Skin epidermis (tissue), 12 donors: ENCODE measurements at regions not wholly inside any gene's neighbourhood (a gene's known extent, or its start where the extent isn't known, plus 50 kb on each side); places are given as distances from the start of the nearest gene placed in this dataset.
"Not testable (repeated sequence)": the region's sequence is repeated elsewhere in the genome, so short reads cannot be mapped to it uniquely, and the experiment has no call there.

Source experiments
- H3K27ac ChIP-seq, 21 experiments: fragments of 200-600 bp; sonication (generic) in 11 of 21; one replicate each; pipeline ENCODE4 v1.5.0; 2020; ENCODE audit warnings: mild to moderate bottlenecking in 3 of 21, inconsistent platforms in 2 of 21, moderate library complexity in 2 of 21
- H3K4me3 ChIP-seq, 7 experiments: fragments of 200-600 bp; sonication (generic) in 2 of 7; one replicate each; pipeline ENCODE4 v1.5.0; 2020; ENCODE audit warnings: inconsistent platforms in 2 of 7, mild to moderate bottlenecking in 2 of 7, moderate library complexity in 1 of 7

GRCh38 chr3:36175113-36175812 lies 205.0 kb upstream of the STAC start:
- H3K4me3 ChIP-seq: no peak overlapping the region
- H3K27ac ChIP-seq: no peak overlapping the region

- Histone ChIP-seq H3K27ac (no peak overlapping the region), H3K4me3 (no peak overlapping the region)
Measured at GRCh38 chr3:36175916-36176461, 204.3 kb upstream of the STAC start.

GRCh38 chr3:36178018-36178417 lies 202.3 kb upstream of the STAC start:
- Histone ChIP-seq H3K4me3 (no peak overlapping the region), H3K27ac (no peak overlapping the region)

GRCh38 chr3:36182024-36182423 lies 198.3 kb upstream of the STAC start:
- H3K4me3 ChIP-seq: no peak overlapping the region
- H3K27ac ChIP-seq: no peak overlapping the region

- not testable (repeated sequence) for H3K27ac ChIP-seq, H3K4me3 ChIP-seq
Measured at GRCh38 chr3:36187197-36187596, 193.1 kb upstream of the STAC start.

GRCh38 chr3:36192901-36193300 lies 187.4 kb upstream of the STAC start:
- no peak overlapping the region for H3K4me3 ChIP-seq

GRCh38 chr3:36193448-36193847 lies 186.9 kb upstream of the STAC start:
- Histone ChIP-seq H3K4me3 (no peak overlapping the region), H3K27ac (no peak overlapping the region)

More at GRCh38 chr3:36192901-36193300, 187.4 kb upstream of the STAC start:
- H3K27ac ChIP-seq: no peak overlapping the region

- H3K27ac ChIP-seq: no peak overlapping the region
- H3K4me3 ChIP-seq: no peak overlapping the region
Measured at GRCh38 chr3:36196058-36196457, 184.2 kb upstream of the STAC start.

- H3K4me3 ChIP-seq: no peak overlapping the region
- H3K27ac ChIP-seq: no peak overlapping the region
Measured at GRCh38 chr3:36197151-36197550, 183.2 kb upstream of the STAC start.

- Histone ChIP-seq H3K27ac (no peak overlapping the region), H3K4me3 (no peak overlapping the region)
Measured at GRCh38 chr3:36201546-36201945, 178.8 kb upstream of the STAC start.

GRCh38 chr3:36206956-36207580 lies 173.2 kb upstream of the STAC start:
- no peak overlapping the region for H3K27ac ChIP-seq
- H3K4me3 ChIP-seq: no peak overlapping the region

- no peak overlapping the region for H3K4me3 ChIP-seq
- no peak overlapping the region for H3K27ac ChIP-seq
Measured at GRCh38 chr3:36210840-36211651, 169.3 kb upstream of the STAC start.

GRCh38 chr3:36211652-36211999 lies 168.7 kb upstream of the STAC start:
- Histone ChIP-seq H3K4me3 (no peak overlapping the region), H3K27ac (no peak overlapping the region)

GRCh38 chr3:36212251-36212650 lies 168.1 kb upstream of the STAC start:
- H3K27ac ChIP-seq: no peak overlapping the region

GRCh38 chr3:36214460-36214859 lies 165.8 kb upstream of the STAC start:
- no peak overlapping the region for H3K4me3 ChIP-seq
- H3K27ac ChIP-seq: no peak overlapping the region

More at GRCh38 chr3:36212251-36212650, 168.1 kb upstream of the STAC start:
- H3K4me3 ChIP-seq: no peak overlapping the region

GRCh38 chr3:36215241-36215640 lies 165.1 kb upstream of the STAC start:
- Histone ChIP-seq H3K27ac (no peak overlapping the region), H3K4me3 (no peak overlapping the region)

GRCh38 chr3:36219398-36219797 lies 160.9 kb upstream of the STAC start:
- Histone ChIP-seq H3K4me3 (no peak overlapping the region), H3K27ac (no peak overlapping the region)

GRCh38 chr3:36220173-36220572 lies 160.1 kb upstream of the STAC start:
- Histone ChIP-seq H3K27ac (no peak overlapping the region), H3K4me3 (no peak overlapping the region)

GRCh38 chr3:36221975-36222374 lies 158.3 kb upstream of the STAC start:
- H3K27ac ChIP-seq: no peak overlapping the region
- H3K4me3 ChIP-seq: no peak overlapping the region

GRCh38 chr3:36227980-36228379 lies 152.3 kb upstream of the STAC start:
- no peak overlapping the region for H3K4me3 ChIP-seq
- no peak overlapping the region for H3K27ac ChIP-seq

GRCh38 chr3:36229496-36229895 lies 150.8 kb upstream of the STAC start:
- no peak overlapping the region for H3K4me3 ChIP-seq
- H3K27ac ChIP-seq: no peak overlapping the region
